ENCODE measurements at regions not wholly inside any gene's neighbourhood (a gene's known extent, or its start where the extent isn't known, plus 50 kb on each side); places are given as distances from the start of the nearest gene placed in this dataset.

DNA sequence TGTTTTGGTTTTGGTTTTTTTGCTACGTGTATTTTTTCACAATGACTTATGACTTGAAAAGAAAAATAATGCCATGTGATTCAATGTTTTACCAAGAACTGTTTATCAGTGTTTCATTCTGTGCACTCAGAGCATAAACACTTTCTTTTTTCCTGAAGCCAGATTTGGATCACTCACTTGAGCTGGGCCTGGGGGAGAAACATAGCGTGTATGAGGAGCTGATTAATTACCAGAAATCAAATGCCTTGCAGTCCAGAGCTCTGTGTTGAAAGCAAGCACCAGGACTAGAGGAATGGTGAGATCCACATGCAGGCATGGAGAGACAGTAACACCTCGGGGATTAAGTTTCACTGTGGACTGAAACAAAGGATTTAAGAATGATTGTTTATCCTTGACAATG is 642.1 kb upstream of the ADGRL2 start:
- no peaks in the 10 kb centered on the region for H3K9me3 Mint-ChIP-seq
- CTCF ChIA-PET: no interaction called here
- no peaks in the 10 kb centered on the region for H3K4me1 Mint-ChIP-seq (ENCODE audit: low read depth)
- no peaks in the 10 kb centered on the region for H3K36me3 Mint-ChIP-seq (ENCODE audit: low read depth)
- H3K27ac Mint-ChIP-seq: no peak overlapping the region
- intact Hi-C loops (cut with micrococcal nuclease): no loop called here
- no peak overlapping the region for H3K4me3 Mint-ChIP-seq
- no peak for DNase-seq
- no peaks in the 10 kb centered on the region for H3K27me3 Mint-ChIP-seq (ENCODE audit: low read depth)

DNA sequence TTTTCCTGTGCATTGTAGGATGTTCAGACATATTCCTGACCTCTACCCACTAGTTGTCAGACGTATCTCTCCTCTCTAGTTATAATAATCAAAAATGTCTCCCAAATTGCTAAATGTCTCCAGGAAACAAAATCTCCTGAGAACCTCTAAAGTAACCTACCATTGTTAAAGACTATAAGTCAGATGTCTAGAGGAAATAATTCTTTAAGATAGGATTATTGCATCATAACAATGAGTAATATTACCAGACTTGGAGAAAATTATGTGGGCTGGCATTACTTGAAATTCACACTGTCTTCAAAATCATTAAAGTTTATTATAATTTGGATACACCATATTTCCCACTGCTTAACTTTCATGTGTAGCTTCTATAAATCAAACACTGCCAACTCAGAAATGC is 643.0 kb upstream of the ADGRL2 start:
- no peak for DNase-seq
- Mint-ChIP-seq H3K9me3 (no peaks in the 10 kb centered on the region), H3K4me1 (ENCODE audit: low read depth) (no peaks in the 10 kb centered on the region), H3K36me3 (ENCODE audit: low read depth) (no peaks in the 10 kb centered on the region), H3K27me3 (ENCODE audit: low read depth) (no peaks in the 10 kb centered on the region), H3K27ac (no peak overlapping the region), H3K4me3 (no peak overlapping the region)
- CTCF ChIA-PET: no interaction called here
- intact Hi-C loops (cut with micrococcal nuclease): no loop called here

- no peak overlapping the region for H3K4me3 Mint-ChIP-seq
- CTCF ChIA-PET: no interaction called here
- H3K27ac Mint-ChIP-seq: no peak overlapping the region
- no peaks in the 10 kb centered on the region for H3K36me3 Mint-ChIP-seq (ENCODE audit: low read depth)
- DNase-seq: no peak
- intact Hi-C loops (cut with micrococcal nuclease): no loop called here
- H3K9me3 Mint-ChIP-seq: no peaks in the 10 kb centered on the region
- no peaks in the 10 kb centered on the region for H3K4me1 Mint-ChIP-seq (ENCODE audit: low read depth)
- H3K27me3 Mint-ChIP-seq (ENCODE audit: low read depth): no peaks in the 10 kb centered on the region
Measured at GRCh38 chr1:81156887-81157286, 643.8 kb upstream of the ADGRL2 start.

- H3K36me3 Mint-ChIP-seq (ENCODE audit: low read depth): no peaks in the 10 kb centered on the region
- H3K27me3 Mint-ChIP-seq (ENCODE audit: low read depth): no peaks in the 10 kb centered on the region
- H3K9me3 Mint-ChIP-seq: peaks cover 5% of the 10 kb centered on the region
- no peak for DNase-seq
- H3K27ac Mint-ChIP-seq: no peak overlapping the region
- intact Hi-C loops (cut with micrococcal nuclease): no loop called here
- H3K4me1 Mint-ChIP-seq (ENCODE audit: low read depth): no peaks in the 10 kb centered on the region
- CTCF ChIA-PET: no interaction called here
- H3K4me3 Mint-ChIP-seq: no peak overlapping the region
Measured at GRCh38 chr1:81155131-81155530, 645.6 kb upstream of the ADGRL2 start.

- CTCF ChIA-PET: no interaction called here
- H3K4me3 Mint-ChIP-seq: no peak overlapping the region
- H3K27me3 Mint-ChIP-seq (ENCODE audit: low read depth): no peaks in the 10 kb centered on the region
- intact Hi-C loops (cut with micrococcal nuclease): no loop called here
- peaks cover 11% of the 10 kb centered on the region for H3K9me3 Mint-ChIP-seq
- no peaks in the 10 kb centered on the region for H3K4me1 Mint-ChIP-seq (ENCODE audit: low read depth)
- DNase-seq: no peak
- H3K36me3 Mint-ChIP-seq (ENCODE audit: low read depth): no peaks in the 10 kb centered on the region
- H3K27ac Mint-ChIP-seq: no peak overlapping the region
Measured at GRCh38 chr1:81151206-81151605, 649.5 kb upstream of the ADGRL2 start.

DNA sequence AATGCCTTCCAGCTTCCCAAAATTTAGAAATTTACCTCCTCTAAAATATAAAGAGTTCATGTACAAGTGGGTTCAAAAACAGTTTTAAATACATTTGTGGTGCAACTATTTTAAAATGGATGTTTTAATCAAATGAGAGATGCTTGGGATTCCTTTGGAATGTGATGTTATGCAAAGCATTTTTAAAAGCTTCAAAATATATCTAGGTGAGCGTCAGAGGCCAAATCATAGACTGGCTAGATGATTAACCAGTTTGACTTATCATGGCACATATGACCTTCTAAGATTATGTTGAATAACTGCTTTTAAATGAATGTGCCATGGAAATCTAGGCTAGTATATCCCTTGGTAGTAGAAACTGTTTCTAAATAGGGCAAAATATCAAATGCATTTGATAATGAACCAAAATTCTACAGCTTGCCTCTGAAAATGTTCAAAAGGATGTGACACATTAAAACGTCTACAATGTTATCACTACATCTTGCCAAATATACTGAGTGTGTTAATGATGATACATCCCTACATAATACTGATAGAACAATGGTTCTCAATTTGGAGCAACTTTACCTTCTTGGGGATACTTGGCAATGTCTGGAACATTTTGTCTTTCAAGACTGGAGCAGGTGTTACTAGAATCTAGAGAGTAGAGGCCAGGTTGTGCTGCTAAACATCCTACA is 650.9 kb upstream of the ADGRL2 start:
- CTCF ChIA-PET: no interaction called here
- no peak overlapping the region for H3K4me3 Mint-ChIP-seq
- H3K27me3 Mint-ChIP-seq (ENCODE audit: low read depth): no peaks in the 10 kb centered on the region
- intact Hi-C loops (cut with micrococcal nuclease): no loop called here
- peaks cover 11% of the 10 kb centered on the region for H3K9me3 Mint-ChIP-seq
- no peaks in the 10 kb centered on the region for H3K36me3 Mint-ChIP-seq (ENCODE audit: low read depth)
- no peak for DNase-seq
- no peaks in the 10 kb centered on the region for H3K4me1 Mint-ChIP-seq (ENCODE audit: low read depth)
- H3K27ac Mint-ChIP-seq: no peak overlapping the region

DNA sequence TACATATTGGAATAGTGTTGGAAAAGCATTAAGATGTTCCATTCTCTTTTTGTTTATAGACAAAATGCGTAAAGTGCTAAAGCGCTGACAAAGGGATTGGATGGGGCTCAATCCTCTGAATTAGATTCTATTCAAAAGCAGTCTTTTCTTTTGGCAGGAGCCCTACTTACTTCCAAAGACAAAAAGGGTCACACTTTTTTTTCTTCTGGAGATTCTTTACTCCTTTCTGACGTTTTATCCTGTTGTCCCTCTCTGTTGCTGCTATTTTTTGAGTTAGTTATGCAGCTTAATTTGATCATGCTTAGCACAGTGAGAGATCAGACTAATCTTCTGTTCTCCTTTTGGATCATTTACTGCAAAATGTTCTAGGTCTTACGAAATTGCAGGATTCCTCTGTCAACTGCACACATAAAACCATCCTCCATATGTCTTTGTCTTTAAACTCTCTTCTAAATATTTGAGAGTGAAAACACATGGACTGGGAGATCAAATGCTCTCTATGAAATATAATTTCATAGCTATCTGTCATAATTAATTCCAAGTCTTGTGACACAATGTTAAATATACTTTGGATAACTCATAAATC is 656.4 kb upstream of the ADGRL2 start:
- Mint-ChIP-seq H3K4me3 (no peak overlapping the region), H3K27ac (no peak overlapping the region), H3K36me3 (ENCODE audit: low read depth) (no peaks in the 10 kb centered on the region), H3K27me3 (ENCODE audit: low read depth) (no peaks in the 10 kb centered on the region), H3K4me1 (ENCODE audit: low read depth) (no peaks in the 10 kb centered on the region), H3K9me3 (peaks cover 8% of the 10 kb centered on the region)
- DNase-seq: no peak
- CTCF ChIA-PET: no interaction called here
- intact Hi-C loops (cut with micrococcal nuclease): no loop called here

DNA sequence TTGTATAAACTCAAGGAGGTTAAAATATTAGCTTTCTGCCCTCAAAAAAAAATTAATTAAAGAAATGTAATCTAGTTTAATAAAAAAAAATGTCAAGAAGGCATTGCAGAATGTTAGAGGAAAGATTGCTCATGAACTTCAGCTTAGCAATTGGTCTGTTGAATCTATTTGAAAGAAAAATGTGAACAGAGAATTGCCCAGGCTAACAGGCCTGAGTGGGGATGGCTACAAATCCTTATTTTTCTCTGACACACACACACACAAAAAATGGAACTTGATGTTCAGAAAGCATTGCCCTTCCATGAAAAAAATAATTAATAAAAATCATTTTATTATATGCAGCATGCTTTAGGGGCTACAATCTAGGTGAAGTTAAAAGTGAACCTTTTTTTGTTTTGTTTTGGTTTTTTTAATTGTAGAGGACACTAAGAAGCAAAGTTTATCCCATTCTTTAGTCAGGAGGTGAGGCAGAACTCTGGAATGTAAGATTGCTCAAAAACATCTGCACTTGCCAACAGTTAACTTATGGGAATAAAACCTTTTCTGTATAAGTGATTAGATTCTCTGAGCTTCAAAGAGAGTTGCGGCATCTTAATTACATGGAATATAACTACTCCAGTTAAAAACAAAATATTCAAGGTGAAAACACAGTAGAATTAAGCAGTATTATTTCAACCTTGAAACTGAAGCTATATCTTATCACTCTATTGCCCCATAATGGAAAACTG is 658.5 kb upstream of the ADGRL2 start:
- peaks cover 3% of the 10 kb centered on the region for H3K9me3 Mint-ChIP-seq
- no peaks in the 10 kb centered on the region for H3K27me3 Mint-ChIP-seq (ENCODE audit: low read depth)
- CTCF ChIA-PET: no interaction called here
- intact Hi-C loops (cut with micrococcal nuclease): no loop called here
- no peaks in the 10 kb centered on the region for H3K36me3 Mint-ChIP-seq (ENCODE audit: low read depth)
- H3K4me1 Mint-ChIP-seq (ENCODE audit: low read depth): no peaks in the 10 kb centered on the region
- no peak overlapping the region for H3K27ac Mint-ChIP-seq
- no peak for DNase-seq
- no peak overlapping the region for H3K4me3 Mint-ChIP-seq

DNA sequence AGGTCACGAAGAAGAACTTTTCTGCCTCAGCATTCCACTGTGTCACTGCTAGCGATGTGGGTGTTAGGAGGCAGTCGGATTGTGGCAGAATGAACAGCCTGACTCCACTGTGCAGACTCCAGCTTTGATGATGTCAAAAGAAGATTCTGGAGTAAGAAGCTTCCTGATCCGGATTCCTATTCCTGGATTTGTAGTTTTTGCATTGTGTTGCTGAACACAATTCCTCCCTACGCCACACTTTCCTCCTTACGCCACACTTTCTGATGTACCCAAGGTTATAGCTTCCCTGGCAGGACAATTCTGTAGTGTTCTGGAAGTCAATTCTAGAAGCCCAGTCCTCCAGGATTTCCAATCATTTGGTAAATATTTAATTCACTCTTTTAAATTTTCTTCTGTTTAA is 665.2 kb upstream of the ADGRL2 start:
- intact Hi-C loops (cut with micrococcal nuclease): no loop called here
- Mint-ChIP-seq H3K4me1 (ENCODE audit: low read depth) (no peaks in the 10 kb centered on the region), H3K36me3 (ENCODE audit: low read depth) (no peaks in the 10 kb centered on the region), H3K27ac (no peak overlapping the region), H3K27me3 (ENCODE audit: low read depth) (no peaks in the 10 kb centered on the region), H3K4me3 (no peak overlapping the region), H3K9me3 (peaks cover 3% of the 10 kb centered on the region)
- DNase-seq: no peak
- CTCF ChIA-PET: no interaction called here

DNA sequence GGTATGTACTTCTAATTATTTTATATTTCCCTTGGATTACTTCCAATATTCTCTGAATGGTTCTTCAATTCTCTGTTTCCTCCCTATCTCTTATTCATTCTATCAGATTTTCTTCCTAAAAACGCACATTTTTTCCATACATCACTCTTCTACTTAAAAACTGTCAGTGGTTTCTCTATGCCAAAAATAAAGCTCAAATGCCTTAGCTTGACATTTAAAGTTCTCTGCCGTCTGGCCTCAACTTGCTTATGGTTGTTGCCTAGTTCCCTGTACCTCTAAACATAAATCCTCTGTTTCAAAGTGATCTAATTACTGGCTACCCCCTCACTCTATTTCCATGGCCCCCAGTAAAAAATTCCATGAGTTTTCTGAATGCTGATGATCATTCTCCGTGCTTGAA is 671.0 kb upstream of the ADGRL2 start:
- intact Hi-C loops (cut with micrococcal nuclease): no loop called here
- CTCF ChIA-PET: no interaction called here
- Mint-ChIP-seq H3K36me3 (ENCODE audit: low read depth) (no peaks in the 10 kb centered on the region), H3K4me1 (ENCODE audit: low read depth) (no peaks in the 10 kb centered on the region), H3K27ac (no peak overlapping the region), H3K4me3 (no peak overlapping the region), H3K27me3 (ENCODE audit: low read depth) (no peaks in the 10 kb centered on the region), H3K9me3 (peaks cover 9% of the 10 kb centered on the region)
- no peak for DNase-seq

DNA sequence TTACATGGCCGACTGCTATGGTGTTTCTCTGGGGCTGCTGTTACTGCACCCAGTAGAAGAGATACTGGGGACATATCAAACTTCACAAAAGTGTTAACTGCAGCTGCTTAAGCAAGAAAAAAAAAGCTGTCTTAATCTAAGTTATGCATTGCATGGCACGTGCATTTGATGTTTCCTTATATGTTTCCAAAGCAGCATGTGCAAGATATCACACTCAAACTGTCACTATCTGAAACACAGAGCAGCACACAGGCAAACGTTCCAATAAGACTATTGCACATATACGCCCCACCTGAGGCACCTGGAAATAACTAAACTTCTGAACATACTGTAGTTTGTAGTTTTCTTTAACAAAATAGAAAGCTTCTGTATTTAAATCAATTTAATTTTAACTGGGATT is 671.4 kb upstream of the ADGRL2 start:
- Mint-ChIP-seq H3K27ac (no peak overlapping the region), H3K27me3 (ENCODE audit: low read depth) (no peaks in the 10 kb centered on the region)
- intact Hi-C loops (cut with micrococcal nuclease): no loop called here

GRCh38 chr1:81128079-81128478 is 672.7 kb upstream of the ADGRL2 start:
- no peaks in the 10 kb centered on the region for H3K36me3 Mint-ChIP-seq (ENCODE audit: low read depth)
- no peak overlapping the region for H3K4me3 Mint-ChIP-seq
- intact Hi-C loops (cut with micrococcal nuclease): no loop called here
- peaks cover 9% of the 10 kb centered on the region for H3K9me3 Mint-ChIP-seq
- CTCF ChIA-PET: no interaction called here
- H3K27ac Mint-ChIP-seq: no peak overlapping the region
- no peak for DNase-seq
- H3K4me1 Mint-ChIP-seq (ENCODE audit: low read depth): no peaks in the 10 kb centered on the region
- H3K27me3 Mint-ChIP-seq (ENCODE audit: low read depth): no peaks in the 10 kb centered on the region

More for the DNA sequence above, 671.4 kb upstream of the ADGRL2 start:
- no peaks in the 10 kb centered on the region for H3K36me3 Mint-ChIP-seq (ENCODE audit: low read depth)
- H3K4me3 Mint-ChIP-seq: no peak overlapping the region
- H3K9me3 Mint-ChIP-seq: peaks cover 9% of the 10 kb centered on the region
- CTCF ChIA-PET: no interaction called here
- DNase-seq: no peak
- no peaks in the 10 kb centered on the region for H3K4me1 Mint-ChIP-seq (ENCODE audit: low read depth)

DNA sequence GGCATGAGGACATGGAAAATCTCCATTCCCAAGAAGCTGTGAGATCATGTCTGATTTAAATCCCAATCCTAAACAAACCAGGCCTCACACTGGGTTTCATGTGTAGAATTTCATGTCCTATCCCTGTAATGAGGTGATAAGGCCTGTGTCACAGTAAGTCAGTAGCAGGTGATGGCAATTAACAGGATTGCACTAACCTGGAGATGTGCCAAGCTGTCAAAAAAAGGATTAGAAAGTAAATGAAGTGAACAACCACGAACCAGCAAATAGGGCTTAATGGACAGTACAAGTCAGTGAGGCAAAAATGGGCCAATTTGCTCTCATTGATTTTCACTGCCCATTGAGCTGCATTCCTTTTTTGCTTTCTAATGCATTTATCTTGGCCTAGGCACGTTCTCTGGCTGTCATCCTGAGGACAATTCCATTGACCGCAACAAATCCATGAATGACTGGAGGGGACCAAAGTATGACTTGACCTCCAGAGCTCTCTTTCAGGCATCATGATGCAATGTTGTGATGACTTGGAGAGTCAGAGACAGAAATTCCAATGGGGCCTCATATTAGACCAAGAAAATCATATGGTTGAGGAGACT is 673.6 kb upstream of the ADGRL2 start:
- H3K4me1 Mint-ChIP-seq (ENCODE audit: low read depth): no peaks in the 10 kb centered on the region
- no peak overlapping the region for H3K27ac Mint-ChIP-seq
- no peak overlapping the region for H3K4me3 Mint-ChIP-seq
- CTCF ChIA-PET: no interaction called here
- no peaks in the 10 kb centered on the region for H3K27me3 Mint-ChIP-seq (ENCODE audit: low read depth)
- intact Hi-C loops (cut with micrococcal nuclease): no loop called here
- no peaks in the 10 kb centered on the region for H3K36me3 Mint-ChIP-seq (ENCODE audit: low read depth)
- H3K9me3 Mint-ChIP-seq: peaks cover 9% of the 10 kb centered on the region
- no peak for DNase-seq
